IMR-90 (cell line): ENCODE measurements at regions not wholly inside any gene's neighbourhood (a gene's known extent, or its start where the extent isn't known, plus 50 kb on each side); places are given as distances from the start of the nearest gene placed in this dataset.

Experiments
- ATAC-seq: fragments of 200-7000 bp; cut with Tn5 transposase; 2 replicates; pipeline ENCODE4 v1.9.1; 2020; ENCODE audit warnings: low read depth, mild to moderate bottlenecking, moderate library complexity
- BruUV-seq: library from RNA; stranded (reverse); fragments of 400-500 nt; replicated peaks from 2 replicates; lab custom pipeline; 2021; lab: Mats Ljungman, UMichigan
- CTCF ChIA-PET: fragments of 300-600 bp; formaldehyde crosslinking; extraction: SDS; loops from one replicate; lab custom pipeline; 2021; ENCODE audit warnings: antibody characterized with exemption; lab: Yijun Ruan, JAX
- POLR2A ChIA-PET: fragments of 300-600 bp; sonication (Branson Sonifier 250); formaldehyde crosslinking; loops from one replicate; lab custom pipeline; 2022; ENCODE audit warnings: antibody characterized with exemption; ENCODE audit not compliant: unreplicated experiment; lab: Charles Lee
- DNase-seq: peaks from one replicate; pipeline ENCODE4 v3.0.0; 2013
- H2AFZ ChIP-seq: replicated peaks from 2 replicates; pipeline ENCODE3; 2013; ENCODE audit warnings: low read length, mild to moderate bottlenecking; ENCODE audit not compliant: poor library complexity
- H2AK5ac ChIP-seq: 2 replicates; pipeline ENCODE4 v1.6.1; 2013; ENCODE audit warnings: low read depth, low read length, inconsistent platforms
- H2AK9ac ChIP-seq: replicated peaks from 2 replicates; pipeline ENCODE3; 2013; ENCODE audit warnings: mild to moderate bottlenecking, low read depth, low read length, moderate library complexity; ENCODE audit not compliant: poor library complexity
- H2BK120ac ChIP-seq: 2 replicates; pipeline ENCODE4 v1.6.1; 2013; ENCODE audit warnings: low read depth, low read length, inconsistent platforms
- H2BK15ac ChIP-seq: 3 replicates; pipeline ENCODE4 v1.6.1; 2013; ENCODE audit warnings: low read depth, low read length, inconsistent platforms
- H2BK20ac ChIP-seq: 2 replicates; pipeline ENCODE4 v1.6.1; 2013; ENCODE audit warnings: low read depth, mild to moderate bottlenecking, inconsistent platforms, low read length, moderate library complexity
- H2BK5ac ChIP-seq: 2 replicates; pipeline ENCODE4 v1.6.1; 2013; ENCODE audit warnings: mild to moderate bottlenecking, low read depth, low read length, inconsistent platforms; ENCODE audit not compliant: poor library complexity, severe bottlenecking
- H3K14ac ChIP-seq: replicated peaks from 2 replicates; pipeline ENCODE4 v1.6.1; 2013; ENCODE audit warnings: low read depth, low read length, inconsistent platforms
- H3K18ac ChIP-seq: 2 replicates; pipeline ENCODE4 v1.6.1; 2013; ENCODE audit warnings: low read depth, low read length, control low read depth
- H3K23ac ChIP-seq: 2 replicates; pipeline ENCODE4 v1.6.1; 2013; ENCODE audit warnings: low read depth, low read length, inconsistent platforms
- H3K27ac ChIP-seq: 2 replicates; pipeline ENCODE4 v1.5.1; 2013; ENCODE audit warnings: mild to moderate bottlenecking, control low read depth, low read length; ENCODE audit not compliant: insufficient read depth
- H3K27me3 ChIP-seq: 2 replicates; pipeline ENCODE4 v1.6.1; 2013; ENCODE audit warnings: low read length; ENCODE audit not compliant: control insufficient read depth, insufficient read depth
- H3K36me3 ChIP-seq: 2 replicates; pipeline ENCODE4 v1.6.1; 2013; ENCODE audit warnings: low read length, mixed read lengths; ENCODE audit not compliant: control insufficient read depth, insufficient read depth
- H3K4ac ChIP-seq: 2 replicates; pipeline ENCODE4 v1.6.1; 2013; ENCODE audit warnings: low read depth, low read length, inconsistent platforms
- H3K4me1 ChIP-seq: 2 replicates; pipeline ENCODE4 v1.6.1; 2013; ENCODE audit warnings: low read length, mixed read lengths; ENCODE audit not compliant: control insufficient read depth, insufficient read depth
- H3K4me2 ChIP-seq: 2 replicates; pipeline ENCODE4 v1.6.1; 2013; ENCODE audit warnings: low read depth, mild to moderate bottlenecking, control low read depth, low read length, moderate library complexity
- H3K4me3 ChIP-seq: 2 replicates; pipeline ENCODE4 v1.5.1; 2013; ENCODE audit warnings: low read depth, mild to moderate bottlenecking, control low read depth, low read length, moderate library complexity; ENCODE audit not compliant: insufficient read depth
- H3K56ac ChIP-seq: 2 replicates; pipeline ENCODE4 v1.6.1; 2013; ENCODE audit warnings: low read length, inconsistent platforms; ENCODE audit not compliant: insufficient read depth; ENCODE audit errors: extremely low read depth
- H3K79me1 ChIP-seq, 2 experiments: 2 replicates each; pipeline ENCODE4 v1.6.1; 2013; ENCODE audit warnings: low read length in 2 of 2, inconsistent platforms in 1 of 2, low read depth in 1 of 2
- H3K9ac ChIP-seq: 2 replicates; pipeline ENCODE4 v1.6.1; 2013; ENCODE audit warnings: low read depth, low read length, control low read depth
- H3K9me1 ChIP-seq: 2 replicates; pipeline ENCODE4 v1.6.1; 2013; ENCODE audit warnings: low read length, inconsistent platforms; ENCODE audit not compliant: insufficient read depth
- H3K9me3 ChIP-seq: 2 replicates; pipeline ENCODE4 v1.6.1; 2013; ENCODE audit warnings: low read length; ENCODE audit not compliant: control insufficient read depth, insufficient read depth
- H4K20me1 ChIP-seq: 2 replicates; pipeline ENCODE4 v1.6.1; 2013; ENCODE audit warnings: low read length, inconsistent platforms; ENCODE audit not compliant: insufficient read depth
- H4K5ac ChIP-seq: 2 replicates; pipeline ENCODE4 v1.6.1; 2013; ENCODE audit warnings: mild to moderate bottlenecking, low read depth, low read length, control low read depth
- H4K8ac ChIP-seq, 2 experiments: 2 replicates each; pipeline ENCODE4 v1.6.1; 2013; ENCODE audit warnings: low read depth in 2 of 2, low read length in 2 of 2, control low read depth in 1 of 2, inconsistent platforms in 1 of 2
- H4K91ac ChIP-seq: 2 replicates; pipeline ENCODE4 v1.6.1; 2013; ENCODE audit warnings: low read depth, low read length, inconsistent platforms; ENCODE audit not compliant: insufficient read depth
- BHLHE40 ChIP-seq: fragments of 150-350 bp; IDR thresholded peaks from 2 replicates; pipeline ENCODE4 v1.6.1; 2016; ENCODE audit warnings: mild to moderate bottlenecking, low read depth, low read length
- CEBPB ChIP-seq: IDR thresholded peaks from 2 replicates; pipeline ENCODE4 v1.6.1; 2012; ENCODE audit warnings: low read depth, low read length, improper control_type of control experiment
- CHD1 ChIP-seq: IDR thresholded peaks from 2 replicates; pipeline ENCODE4 v1.6.1; 2012; ENCODE audit warnings: low read depth, low read length, improper control_type of control experiment
- CTCF ChIP-seq: conservative IDR thresholded peaks from 2 replicates; pipeline ENCODE4 v1.5.1; 2012; ENCODE audit warnings: mild to moderate bottlenecking, low read depth, low read length, improper control_type of control experiment
- ELK1 ChIP-seq: fragments of 150-350 bp; IDR thresholded peaks from 2 replicates; pipeline ENCODE4 v1.6.1; 2016; ENCODE audit warnings: low read depth, mild to moderate bottlenecking, low read length, moderate library complexity, borderline replicate concordance
- FOS ChIP-seq: fragments of 150-350 bp; IDR thresholded peaks from 2 replicates; pipeline ENCODE4 v1.6.1; 2016; ENCODE audit warnings: low read depth, low read length
- MAFK ChIP-seq: IDR thresholded peaks from 2 replicates; pipeline ENCODE4 v1.6.1; 2012; ENCODE audit warnings: low read depth, low read length, improper control_type of control experiment
- MAZ ChIP-seq: IDR thresholded peaks from 2 replicates; pipeline ENCODE4 v1.6.1; 2012; ENCODE audit warnings: low read depth, mild to moderate bottlenecking, low read length, improper control_type of control experiment, moderate library complexity, borderline replicate concordance
- MXI1 ChIP-seq: IDR thresholded peaks from 2 replicates; pipeline ENCODE4 v1.6.1; 2012; ENCODE audit warnings: low read depth, mild to moderate bottlenecking, low read length, moderate library complexity, borderline replicate concordance
- NFE2L2 ChIP-seq: fragments of 150-350 bp; IDR thresholded peaks from 2 replicates; pipeline ENCODE4 v1.6.1; 2016; ENCODE audit warnings: low read depth, mild to moderate bottlenecking, low read length
- POLR2A ChIP-seq: IDR thresholded peaks from 2 replicates; pipeline ENCODE4 v1.6.1; 2012; ENCODE audit warnings: mild to moderate bottlenecking, low read depth, low read length
- RAD21 ChIP-seq: IDR thresholded peaks from 2 replicates; pipeline ENCODE4 v1.6.1; 2012; ENCODE audit warnings: low read length, improper control_type of control experiment
- RCOR1 ChIP-seq: IDR thresholded peaks from 2 replicates; pipeline ENCODE4 v1.6.1; 2012; ENCODE audit warnings: mild to moderate bottlenecking, low read length, improper control_type of control experiment; ENCODE audit not compliant: insufficient replicate concordance
- RFX5 ChIP-seq: IDR thresholded peaks from 2 replicates; pipeline ENCODE4 v1.8.0; 2012; ENCODE audit warnings: low read depth, mild to moderate bottlenecking, low read length, moderate library complexity
- SMC3 ChIP-seq: fragments of 150-350 bp; IDR thresholded peaks from 2 replicates; pipeline ENCODE4 v1.6.1; 2016; ENCODE audit warnings: low read depth, mild to moderate bottlenecking, antibody characterized with exemption, low read length, moderate library complexity
- USF2 ChIP-seq: fragments of 150-350 bp; IDR thresholded peaks from 2 replicates; pipeline ENCODE4 v1.6.1; 2017; ENCODE audit warnings: mild to moderate bottlenecking, antibody characterized with exemption, low read length, low read depth
- WGBS, 2 experiments: methylation state at CpG; one replicate each; pipeline versions ENCODE4 v1.1.5 to v1.1.7; 2013; ENCODE audit warnings: missing lambda C conversion rate in 2 of 2; ENCODE audit not compliant: insufficient read length in 1 of 2; ENCODE audit errors: extremely low coverage in 2 of 2; 5-methylcytosine and 5-hydroxymethylcytosine counted together
- dilution Hi-C: fragments of 300-500 bp; cut with HindIII; formaldehyde crosslinking; loops from one replicate; pipeline ENCODE4 v1.14.3; 2018; ENCODE audit warnings: low sequenced_read_pairs; ENCODE audit not compliant: unreplicated experiment
- in situ Hi-C: fragments of 300-500 bp; cut with MboI; formaldehyde crosslinking; loops from 3 replicates; pipeline ENCODE4 v1.14.3; 2019; ENCODE audit warnings: low sequenced_read_pairs, inconsistent platforms, mixed read lengths
- intact Hi-C: fragments of 100-400 bp; cut with micrococcal nuclease; formaldehyde crosslinking; loops from 2 replicates; pipeline ENCODE4 v1.10.0; 2022

GRCh38 chr1:200269256-200269655 lies 140.6 kb downstream of the ZNF281 start:
- POLR2A ChIA-PET: no interaction called here
- WGBS, 2 experiments: no CpG with 5 or more reads among the region's 1 CpG

More at GRCh38 chr1:200269256-200269655, 140.6 kb downstream of the ZNF281 start:
- Histone ChIP-seq H3K23ac (no peak overlapping the region), H3K56ac (no peak overlapping the region), H2AK9ac (no peak overlapping the region), H3K14ac (no peak overlapping the region), H2BK120ac (no peak overlapping the region), H2BK20ac (no peak overlapping the region), H2AFZ (no peak overlapping the region), H3K4ac (no peak overlapping the region), H2AK5ac (no peak overlapping the region), H3K9me1 (no peaks in the 10 kb centered on the region), H3K79me1 (no peaks in the 10 kb centered on the region), H3K4me2 (no peak overlapping the region), H2BK15ac (no peak overlapping the region), H3K4me1 (no peaks in the 10 kb centered on the region), H4K8ac (no peak overlapping the region), H3K4me3 (no peak overlapping the region), H4K5ac (no peak overlapping the region), H3K27me3 (no peaks in the 10 kb centered on the region), H3K27ac (no peak overlapping the region), H3K36me3 (no peaks in the 10 kb centered on the region), H3K9me3 (no peaks in the 10 kb centered on the region), H2BK5ac (no peak overlapping the region), H4K20me1 (no peaks in the 10 kb centered on the region), H3K18ac (no peak overlapping the region), H3K9ac (no peak overlapping the region), H4K91ac (no peak overlapping the region)
- DNase-seq: no peak
- in situ Hi-C loops: no loop called here
- no TSS peak for BruUV-seq
- TF ChIP-seq POLR2A (no peak), MAFK (no peak), MAZ (no peak), BHLHE40 (no peak), MXI1 (no peak), RAD21 (no peak), CHD1 (no peak), FOS (no peak), CTCF (no peak), RFX5 (no peak), NFE2L2 (no peak), SMC3 (no peak), RCOR1 (no peak), ELK1 (no peak), CEBPB (no peak), USF2 (no peak)
- CTCF ChIA-PET: no interaction called here
- intact Hi-C loops: no loop called here
- dilution Hi-C loops: no loop called here
- no peak for ATAC-seq
